MM.1S (cell line): ENCODE measurements at regions not wholly inside any gene's neighbourhood (a gene's known extent, or its start where the extent isn't known, plus 50 kb on each side); places are given as distances from the start of the nearest gene placed in this dataset.

Experiments
- DNase-seq: peaks from one replicate; pipeline ENCODE4 v3.0.0-alpha.2; 2015
- H2AFZ ChIP-seq: fragments of 300-600 bp; sonication (generic); 2 replicates; pipeline ENCODE4 v1.6.0; 2016; ENCODE audit warnings: antibody characterized with exemption, low read length
- H3F3A ChIP-seq: fragments of 300-600 bp; sonication (generic); 2 replicates; pipeline ENCODE4 v1.6.1; 2016; ENCODE audit warnings: mild to moderate bottlenecking, antibody characterized with exemption, low read length, moderate library complexity, mixed read lengths; ENCODE audit not compliant: insufficient read depth
- H3K27ac ChIP-seq: fragments of 300-600 bp; sonication (generic); 2 replicates; pipeline ENCODE4 v1.5.1; 2016; ENCODE audit warnings: mild to moderate bottlenecking, low read length
- H3K27me3 ChIP-seq: fragments of 300-600 bp; sonication (generic); replicated peaks from 2 replicates; pipeline ENCODE4 v1.6.0; 2016; ENCODE audit warnings: low read length; ENCODE audit not compliant: insufficient read depth
- H3K36me3 ChIP-seq: fragments of 300-600 bp; sonication (generic); replicated peaks from 2 replicates; pipeline ENCODE4 v1.6.1; 2016; ENCODE audit warnings: mild to moderate bottlenecking, low read length, mixed read lengths; ENCODE audit not compliant: insufficient read depth
- H3K4me1 ChIP-seq: fragments of 300-600 bp; sonication (generic); 2 replicates; pipeline ENCODE4 v1.6.1; 2016; ENCODE audit warnings: low read length, mixed read lengths
- H3K4me2 ChIP-seq: fragments of 300-600 bp; sonication (generic); 2 replicates; pipeline ENCODE4 v1.6.0; 2016; ENCODE audit warnings: low read depth, low read length
- H3K4me3 ChIP-seq: fragments of 300-600 bp; sonication (generic); 2 replicates; pipeline ENCODE4 v1.5.1; 2016; ENCODE audit warnings: low read length, mixed read lengths
- H3K79me2 ChIP-seq: fragments of 300-600 bp; sonication (generic); 2 replicates; pipeline ENCODE4 v1.6.1; 2016; ENCODE audit warnings: mixed run types, low read length, mixed read lengths
- H3K9ac ChIP-seq: fragments of 300-600 bp; sonication (generic); 2 replicates; pipeline ENCODE4 v1.6.1; 2016; ENCODE audit warnings: low read length, mixed read lengths
- H3K9me2 ChIP-seq: fragments of 300-600 bp; sonication (generic); replicated peaks from 2 replicates; pipeline ENCODE4 v1.6.1; 2016; ENCODE audit warnings: mild to moderate bottlenecking, low read length, mixed read lengths; ENCODE audit not compliant: insufficient read depth
- H3K9me3 ChIP-seq: fragments of 300-600 bp; sonication (generic); replicated peaks from 2 replicates; pipeline ENCODE4 v1.6.1; 2016; ENCODE audit warnings: mild to moderate bottlenecking, low read length, mixed read lengths; ENCODE audit not compliant: insufficient read depth
- H4K20me1 ChIP-seq: fragments of 300-600 bp; sonication (generic); 2 replicates; pipeline ENCODE4 v1.6.1; 2016; ENCODE audit warnings: mild to moderate bottlenecking, low read length, moderate library complexity, mixed read lengths; ENCODE audit not compliant: insufficient read depth
- EZH2 ChIP-seq: fragments of 300-600 bp; sonication (generic); optimal IDR thresholded peaks from 2 replicates; pipeline ENCODE3; 2017; ENCODE audit warnings: low read depth, mild to moderate bottlenecking, antibody characterized with exemption, low read length, mixed read lengths
- EZH2phosphoT487 ChIP-seq: fragments of 300-600 bp; sonication (generic); IDR thresholded peaks from 2 replicates; pipeline ENCODE4 v1.6.1; 2018; ENCODE audit warnings: antibody characterized with exemption, low read length
- TF ChIP-seq, protein P1 (sequence below): fragments of 300-600 bp; sonication (generic); IDR thresholded peaks from 2 replicates; pipeline ENCODE4 v1.5.1; 2016; ENCODE audit warnings: antibody characterized with exemption, low read length, mixed read lengths

DNA sequence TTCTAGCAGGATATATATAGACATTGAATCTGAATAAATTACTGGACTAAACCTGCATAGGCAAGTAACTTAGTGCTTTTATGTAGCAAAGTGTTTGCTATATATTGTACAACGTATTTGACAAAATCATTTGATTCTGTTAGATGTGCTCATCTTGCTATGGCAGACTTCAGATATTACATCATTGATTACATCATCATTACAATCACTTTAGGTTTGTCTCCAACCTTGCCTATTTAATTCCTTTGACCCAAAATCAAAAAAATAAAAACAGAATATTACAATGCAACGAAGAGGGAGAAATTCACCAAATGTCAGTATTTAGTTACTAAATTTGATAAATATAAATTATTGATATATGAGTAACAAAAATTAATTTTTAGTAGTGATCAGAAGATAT, 155.7 kb upstream of the STEAP1 start:
- no peak overlapping the region for H3K9ac ChIP-seq
- H3K79me2 ChIP-seq: no peaks in the 10 kb centered on the region
- TF ChIP-seq EZH2phosphoT487 (no peak), EZH2 (no peak)
- TF ChIP-seq, protein P1, sequence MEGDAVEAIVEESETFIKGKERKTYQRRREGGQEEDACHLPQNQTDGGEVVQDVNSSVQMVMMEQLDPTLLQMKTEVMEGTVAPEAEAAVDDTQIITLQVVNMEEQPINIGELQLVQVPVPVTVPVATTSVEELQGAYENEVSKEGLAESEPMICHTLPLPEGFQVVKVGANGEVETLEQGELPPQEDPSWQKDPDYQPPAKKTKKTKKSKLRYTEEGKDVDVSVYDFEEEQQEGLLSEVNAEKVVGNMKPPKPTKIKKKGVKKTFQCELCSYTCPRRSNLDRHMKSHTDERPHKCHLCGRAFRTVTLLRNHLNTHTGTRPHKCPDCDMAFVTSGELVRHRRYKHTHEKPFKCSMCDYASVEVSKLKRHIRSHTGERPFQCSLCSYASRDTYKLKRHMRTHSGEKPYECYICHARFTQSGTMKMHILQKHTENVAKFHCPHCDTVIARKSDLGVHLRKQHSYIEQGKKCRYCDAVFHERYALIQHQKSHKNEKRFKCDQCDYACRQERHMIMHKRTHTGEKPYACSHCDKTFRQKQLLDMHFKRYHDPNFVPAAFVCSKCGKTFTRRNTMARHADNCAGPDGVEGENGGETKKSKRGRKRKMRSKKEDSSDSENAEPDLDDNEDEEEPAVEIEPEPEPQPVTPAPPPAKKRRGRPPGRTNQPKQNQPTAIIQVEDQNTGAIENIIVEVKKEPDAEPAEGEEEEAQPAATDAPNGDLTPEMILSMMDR: no peak
- no peak overlapping the region for H2AFZ ChIP-seq
- H3K9me2 ChIP-seq: no peaks in the 10 kb centered on the region
- H3K36me3 ChIP-seq: no peaks in the 10 kb centered on the region
- H4K20me1 ChIP-seq: no peaks in the 10 kb centered on the region
- no peaks in the 10 kb centered on the region for H3F3A ChIP-seq
- no peaks in the 10 kb centered on the region for H3K27me3 ChIP-seq
- no peaks in the 10 kb centered on the region for H3K9me3 ChIP-seq
- no peak overlapping the region for H3K4me3 ChIP-seq
- H3K4me2 ChIP-seq: no peak overlapping the region
- no peak for DNase-seq
- no peaks in the 10 kb centered on the region for H3K4me1 ChIP-seq
- no peak overlapping the region for H3K27ac ChIP-seq

DNA sequence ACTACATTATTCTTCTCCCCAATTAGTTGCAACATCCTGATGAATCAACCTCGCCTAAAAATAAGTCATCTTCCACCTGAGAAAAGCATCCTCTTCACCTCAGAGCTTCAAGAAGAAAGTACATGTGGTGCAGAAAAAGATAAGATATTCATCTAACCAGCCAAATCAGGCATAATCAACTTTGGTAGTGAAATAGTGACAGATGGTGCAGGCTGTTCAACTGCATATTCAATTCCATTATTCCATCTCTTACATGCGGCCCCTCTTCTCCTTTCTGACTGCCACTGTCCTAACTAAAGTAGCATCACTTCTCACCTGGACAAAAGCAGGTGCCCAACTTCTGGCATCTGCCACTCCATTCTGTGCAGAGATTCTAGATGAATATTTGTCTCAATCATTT, 148.4 kb upstream of the STEAP1 start:
- Histone ChIP-seq H3K4me2 (no peak overlapping the region), H3K27me3 (no peaks in the 10 kb centered on the region), H3K27ac (no peak overlapping the region), H3K4me3 (no peak overlapping the region), H3K9ac (no peak overlapping the region), H3K9me3 (no peaks in the 10 kb centered on the region), H3K9me2 (no peaks in the 10 kb centered on the region), H2AFZ (no peak overlapping the region), H3K4me1 (no peaks in the 10 kb centered on the region), H3F3A (no peaks in the 10 kb centered on the region), H4K20me1 (no peaks in the 10 kb centered on the region), H3K36me3 (no peaks in the 10 kb centered on the region), H3K79me2 (no peaks in the 10 kb centered on the region)
- no peak for TF ChIP-seq EZH2
- TF ChIP-seq, protein P1: no peak
- TF ChIP-seq EZH2phosphoT487: no peak
- DNase-seq: no peak

- no peak overlapping the region for H3K9ac ChIP-seq
- DNase-seq: no peak
- H3K4me2 ChIP-seq: no peak overlapping the region
- H3K27ac ChIP-seq: no peak overlapping the region
- no peaks in the 10 kb centered on the region for H3K9me3 ChIP-seq
- H3K27me3 ChIP-seq: no peaks in the 10 kb centered on the region
- TF ChIP-seq EZH2phosphoT487 (no peak), EZH2 (no peak)
- TF ChIP-seq, protein P1: no peak
- no peaks in the 10 kb centered on the region for H3K79me2 ChIP-seq
- H3F3A ChIP-seq: no peaks in the 10 kb centered on the region
- no peaks in the 10 kb centered on the region for H3K36me3 ChIP-seq
- no peak overlapping the region for H2AFZ ChIP-seq
- H3K9me2 ChIP-seq: no peaks in the 10 kb centered on the region
- H3K4me1 ChIP-seq: no peaks in the 10 kb centered on the region
- H3K4me3 ChIP-seq: no peak overlapping the region
- no peaks in the 10 kb centered on the region for H4K20me1 ChIP-seq
Measured at GRCh38 chr7:90007001-90007654, 147.1 kb upstream of the STEAP1 start.
